Spleen (tissue), 7 donors: ENCODE measurements at regions not wholly inside any gene's neighbourhood (a gene's known extent, or its start where the extent isn't known, plus 50 kb on each side); places are given as distances from the start of the nearest gene placed in this dataset.

Experiments used
- CTCF ChIP-seq, 11 experiments: fragments of 200-600 bp in 7 of 11; fragments of 450-650 bp in 4 of 11; sonication (generic) in 4 of 11; IDR thresholded peaks in 8 of 11; conservative IDR thresholded peaks in 3 of 11; 1 replicate in 7 of 11; 2 replicates in 4 of 11; pipeline versions ENCODE4 v1.4.0 to v1.8.0; 2016 to 2021; ENCODE audit warnings: antibody characterized with exemption in 11 of 11, inconsistent platforms in 4 of 11, mild to moderate bottlenecking in 1 of 11
- POLR2AphosphoS5 ChIP-seq, 3 donors: sonication (generic); formaldehyde crosslinking; IDR thresholded peaks; one replicate each; pipeline ENCODE4 v1.5.1; 2017; ENCODE audit warnings: antibody characterized with exemption in 3 of 3
- donor health status: DM: no; HTN: no; CAD: no; lungs with moderate emphysema.
- donor health status: DM: no; HTN: no; CAD: no.
- donor health status: DM: no; HTN: no; CAD: no.

- TF ChIP-seq CTCF (IDR thresholded peaks at IDR 0.05 in 8 of 11, conservative IDR thresholded peaks at IDR 0.05 in 3 of 11) (no peak), POLR2AphosphoS5 (IDR thresholded peaks at IDR 0.05) (no peak)
Observed at GRCh38 chr11:91979775-91980174, 244.8 kb upstream of the FAT3 start.
